Nephron progenitor cell (in vitro differentiated cells): ENCODE measurements at regions not wholly inside any gene's neighbourhood (a gene's known extent, or its start where the extent isn't known, plus 50 kb on each side); places are given as distances from the start of the nearest gene placed in this dataset.

Source experiments
- DNase-seq: peaks from one replicate; pipeline ENCODE4 v3.0.0; 2021
- H3K27ac Mint-ChIP-seq: 2 replicates; pipeline ENCODE4 v1.8.0; 2021; ENCODE audit warnings: mild to moderate bottlenecking, moderate library complexity, mixed read lengths
- H3K27me3 Mint-ChIP-seq: 2 replicates; pipeline ENCODE4 v1.8.0; 2021; ENCODE audit warnings: mild to moderate bottlenecking, low read depth, mixed read lengths; ENCODE audit not compliant: poor library complexity
- H3K36me3 Mint-ChIP-seq: 2 replicates; pipeline ENCODE4 v1.8.0; 2021; ENCODE audit warnings: low read depth, mixed read lengths
- H3K4me1 Mint-ChIP-seq: 2 replicates; pipeline ENCODE4 v1.8.0; 2021; ENCODE audit warnings: mixed read lengths
- H3K4me3 Mint-ChIP-seq: 2 replicates; pipeline ENCODE4 v1.8.0; 2021; ENCODE audit warnings: mild to moderate bottlenecking, moderate library complexity, mixed read lengths
- H3K9me3 Mint-ChIP-seq: 2 replicates; pipeline ENCODE4 v1.8.0; 2021; ENCODE audit warnings: mild to moderate bottlenecking, moderate library complexity, mixed read lengths
- TF ChIP-seq, protein P1 (sequence below): fragments of 200-600 bp; sonication (generic); IDR thresholded peaks from 2 replicates; pipeline ENCODE4 v1.5.0; 2021; ENCODE audit warnings: antibody characterized with exemption

DNA sequence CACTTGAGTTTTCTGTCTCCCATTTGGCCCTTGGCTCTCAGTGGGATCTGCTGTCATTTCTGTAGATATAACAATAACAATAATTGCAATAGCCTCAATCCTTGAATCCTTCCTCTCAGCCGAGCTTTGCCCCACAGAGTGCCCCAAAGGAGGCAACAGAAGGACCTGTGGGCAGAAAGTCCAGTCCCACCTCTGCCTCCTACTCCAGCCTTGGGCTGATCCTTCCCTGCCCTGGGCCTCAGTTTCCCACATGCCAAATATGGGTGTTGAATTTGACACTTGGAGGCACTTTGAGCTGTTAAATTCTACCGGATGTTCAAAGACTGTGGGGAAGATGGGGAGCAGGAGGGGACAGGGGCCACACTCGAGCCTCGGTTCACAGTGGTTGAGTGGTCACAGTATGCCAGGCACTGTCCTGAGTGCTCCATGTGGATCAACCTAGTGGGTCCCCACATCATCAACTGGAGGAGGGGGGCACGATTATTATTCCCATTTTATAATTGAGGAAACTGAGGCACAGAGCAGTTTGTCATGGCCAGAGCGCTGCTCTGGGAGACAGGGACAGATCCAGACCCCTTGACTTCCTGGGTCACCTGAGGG, 307.1 kb downstream of the MATN1 start:
- no peak overlapping the region for H3K4me3 Mint-ChIP-seq
- peaks cover 47% of the 10 kb centered on the region for H3K4me1 Mint-ChIP-seq

DNA sequence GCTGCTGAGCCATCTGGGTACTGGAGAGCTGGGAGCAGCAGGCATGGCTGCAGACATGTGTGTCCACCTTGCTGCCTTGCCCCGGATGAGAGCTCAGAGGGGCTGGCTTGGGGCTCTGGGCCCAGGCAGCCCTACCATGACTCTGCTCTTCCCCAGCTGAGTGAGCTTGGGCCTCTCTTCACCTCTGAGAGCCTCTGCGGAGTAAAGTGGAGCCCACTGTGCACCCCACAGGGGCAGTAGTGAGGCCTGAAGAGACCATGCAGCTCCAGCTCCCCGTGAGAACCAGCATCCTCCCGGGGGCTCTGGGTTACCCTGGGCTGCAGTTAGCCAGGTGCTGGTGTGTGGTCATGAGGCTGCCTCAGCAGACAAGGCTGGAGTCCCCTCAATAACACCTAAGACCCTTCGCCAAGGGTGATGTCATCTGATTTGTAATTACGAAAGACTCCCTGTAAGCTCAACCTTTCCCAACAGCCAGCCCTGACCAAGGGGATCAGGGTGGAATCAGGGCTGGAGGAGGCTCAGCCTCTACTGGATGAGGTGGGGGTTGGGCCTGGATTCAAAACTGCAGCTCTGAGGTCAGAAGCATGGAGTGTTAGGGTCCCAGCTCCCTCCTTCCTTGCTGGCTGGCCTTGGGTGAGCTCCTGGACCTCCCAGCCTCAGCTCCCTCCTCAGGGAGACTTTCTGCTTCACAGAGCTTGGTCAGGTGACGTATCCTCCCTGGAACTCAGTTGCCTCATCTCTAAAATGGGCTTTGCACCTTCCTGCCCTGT, 308.0 kb downstream of the MATN1 start:
- Mint-ChIP-seq H3K4me1 (peaks cover 55% of the 10 kb centered on the region), H3K36me3 (no peaks in the 10 kb centered on the region), H3K27me3 (peaks cover 4% of the 10 kb centered on the region), H3K4me3 (no peak overlapping the region), H3K27ac (peak overlapping the region; percentile 61), H3K9me3 (no peaks in the 10 kb centered on the region)
- TF ChIP-seq, protein P1, sequence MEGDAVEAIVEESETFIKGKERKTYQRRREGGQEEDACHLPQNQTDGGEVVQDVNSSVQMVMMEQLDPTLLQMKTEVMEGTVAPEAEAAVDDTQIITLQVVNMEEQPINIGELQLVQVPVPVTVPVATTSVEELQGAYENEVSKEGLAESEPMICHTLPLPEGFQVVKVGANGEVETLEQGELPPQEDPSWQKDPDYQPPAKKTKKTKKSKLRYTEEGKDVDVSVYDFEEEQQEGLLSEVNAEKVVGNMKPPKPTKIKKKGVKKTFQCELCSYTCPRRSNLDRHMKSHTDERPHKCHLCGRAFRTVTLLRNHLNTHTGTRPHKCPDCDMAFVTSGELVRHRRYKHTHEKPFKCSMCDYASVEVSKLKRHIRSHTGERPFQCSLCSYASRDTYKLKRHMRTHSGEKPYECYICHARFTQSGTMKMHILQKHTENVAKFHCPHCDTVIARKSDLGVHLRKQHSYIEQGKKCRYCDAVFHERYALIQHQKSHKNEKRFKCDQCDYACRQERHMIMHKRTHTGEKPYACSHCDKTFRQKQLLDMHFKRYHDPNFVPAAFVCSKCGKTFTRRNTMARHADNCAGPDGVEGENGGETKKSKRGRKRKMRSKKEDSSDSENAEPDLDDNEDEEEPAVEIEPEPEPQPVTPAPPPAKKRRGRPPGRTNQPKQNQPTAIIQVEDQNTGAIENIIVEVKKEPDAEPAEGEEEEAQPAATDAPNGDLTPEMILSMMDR, result no peak
- DNase-seq, result no peak

More for the DNA sequence above, 307.1 kb downstream of the MATN1 start:
- DNase-seq, result no peak
- no peaks in the 10 kb centered on the region for H3K9me3 Mint-ChIP-seq
- peaks cover 4% of the 10 kb centered on the region for H3K27me3 Mint-ChIP-seq
- TF ChIP-seq, protein P1, result no peak
- no peaks in the 10 kb centered on the region for H3K36me3 Mint-ChIP-seq
- no peak overlapping the region for H3K27ac Mint-ChIP-seq

DNA sequence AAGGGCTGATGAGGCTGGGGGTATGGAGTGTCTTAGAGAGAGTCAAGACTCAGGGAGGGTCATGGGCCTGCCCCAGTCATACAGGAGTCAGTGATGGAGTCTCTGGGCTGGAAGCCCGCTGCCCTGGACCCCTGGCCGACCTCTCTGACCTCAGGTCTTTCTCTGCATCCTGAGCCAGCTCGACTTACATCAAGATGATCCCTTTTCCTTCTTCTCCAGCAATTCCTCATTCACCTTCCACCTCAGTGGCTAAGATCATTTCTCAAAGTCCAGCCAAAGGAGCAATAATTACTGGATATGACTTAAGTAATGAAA, 308.6 kb downstream of the MATN1 start:
- Mint-ChIP-seq H3K9me3 (no peaks in the 10 kb centered on the region), H3K4me3 (no peak overlapping the region), H3K27ac (peak overlapping the region; percentile 61), H3K36me3 (no peaks in the 10 kb centered on the region), H3K4me1 (peaks cover 55% of the 10 kb centered on the region), H3K27me3 (peaks cover 4% of the 10 kb centered on the region)
- DNase-seq, result no peak
- TF ChIP-seq, protein P1, result no peak

DNA sequence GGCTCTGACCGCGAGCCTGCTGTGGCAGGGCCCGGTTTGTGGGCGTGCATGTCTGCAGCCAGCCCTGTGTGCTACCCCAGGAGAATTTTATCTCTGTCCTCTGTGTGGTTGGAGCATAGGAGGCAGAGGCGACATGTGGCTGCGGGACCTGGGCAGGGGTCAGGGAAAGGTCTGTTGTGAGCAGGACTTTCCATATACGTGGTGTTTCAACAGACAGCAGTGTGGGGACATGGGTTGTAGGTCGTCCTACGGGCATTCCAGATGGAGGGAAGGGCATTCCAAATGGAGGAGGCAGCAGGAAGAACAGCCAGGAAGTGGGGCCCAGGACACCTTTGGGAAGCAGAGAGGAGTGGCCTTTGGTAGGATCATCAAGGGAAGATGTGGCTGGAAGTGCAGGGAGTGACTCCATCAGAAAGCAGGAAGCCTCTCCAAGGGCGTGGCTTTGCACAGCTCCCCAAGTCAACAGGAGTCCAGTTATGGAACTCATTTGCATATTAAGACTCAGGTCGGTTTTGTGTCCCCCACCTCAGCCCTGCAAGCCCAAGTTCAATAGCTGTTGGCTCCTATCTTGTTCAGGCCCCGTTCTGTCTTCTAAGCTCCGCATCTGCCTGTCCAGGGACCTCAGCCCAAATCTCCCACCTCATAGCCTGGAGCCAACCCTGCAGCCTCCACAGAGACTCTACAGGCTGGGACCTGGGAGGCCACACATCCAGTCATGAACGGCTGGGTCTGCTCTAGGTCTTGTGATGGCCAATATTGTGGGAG, 309.1 kb downstream of the MATN1 start:
- no peak overlapping the region for H3K27ac Mint-ChIP-seq
- peaks cover 4% of the 10 kb centered on the region for H3K27me3 Mint-ChIP-seq
- no peak for DNase-seq
- H3K4me3 Mint-ChIP-seq, result no peak overlapping the region
- peaks cover 56% of the 10 kb centered on the region for H3K4me1 Mint-ChIP-seq
- H3K36me3 Mint-ChIP-seq, result no peaks in the 10 kb centered on the region
- H3K9me3 Mint-ChIP-seq, result no peaks in the 10 kb centered on the region
- TF ChIP-seq, protein P1, result no peak

DNA sequence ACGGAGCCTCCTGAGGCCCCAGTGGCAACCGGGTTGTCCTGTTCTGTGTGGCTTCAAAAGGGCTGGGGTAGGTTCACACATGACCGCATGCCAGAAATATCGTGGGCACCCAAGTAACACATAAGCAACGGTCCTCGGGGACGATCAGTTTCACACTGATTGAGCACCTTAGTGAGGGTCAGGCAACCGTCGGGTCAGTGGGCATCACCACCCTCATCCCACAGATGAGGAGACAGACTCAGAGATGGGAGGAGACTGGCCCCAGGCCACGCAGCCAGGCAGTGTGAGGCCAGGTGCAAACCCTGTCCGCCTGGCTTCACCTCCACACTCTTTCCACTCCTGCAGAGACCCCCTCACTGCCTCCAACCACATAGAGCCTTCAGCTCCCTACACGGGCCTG, 309.8 kb downstream of the MATN1 start:
- TF ChIP-seq, protein P1, result no peak
- no peak for DNase-seq
- H3K4me3 Mint-ChIP-seq, result no peak overlapping the region
- H3K27me3 Mint-ChIP-seq, result peaks cover 4% of the 10 kb centered on the region
- H3K36me3 Mint-ChIP-seq, result no peaks in the 10 kb centered on the region
- no peak overlapping the region for H3K27ac Mint-ChIP-seq
- H3K9me3 Mint-ChIP-seq, result no peaks in the 10 kb centered on the region
- H3K4me1 Mint-ChIP-seq, result peaks cover 60% of the 10 kb centered on the region
